A673 (cell line): ENCODE measurements at regions not wholly inside any gene's neighbourhood (a gene's known extent, or its start where the extent isn't known, plus 50 kb on each side); places are given as distances from the start of the nearest gene placed in this dataset.

Experiments
- EZH2 ChIP-seq: fragments of 200-600 bp; sonication (generic); IDR thresholded peaks from 2 replicates; pipeline ENCODE4 v1.6.1; 2017; ENCODE audit warnings: borderline replicate concordance, low read depth, mild to moderate bottlenecking, mixed read lengths, antibody characterized with exemption, low read length; ENCODE audit not compliant: poor library complexity, severe bottlenecking
- TF ChIP-seq, protein P1 (sequence below): fragments of 300-800, 200-600 bp; sonication (generic); conservative IDR thresholded peaks from 2 replicates; pipeline ENCODE4 v1.5.1; 2017; ENCODE audit warnings: low read depth, mild to moderate bottlenecking, antibody characterized with exemption, low read length, moderate library complexity, mixed read lengths

DNA sequence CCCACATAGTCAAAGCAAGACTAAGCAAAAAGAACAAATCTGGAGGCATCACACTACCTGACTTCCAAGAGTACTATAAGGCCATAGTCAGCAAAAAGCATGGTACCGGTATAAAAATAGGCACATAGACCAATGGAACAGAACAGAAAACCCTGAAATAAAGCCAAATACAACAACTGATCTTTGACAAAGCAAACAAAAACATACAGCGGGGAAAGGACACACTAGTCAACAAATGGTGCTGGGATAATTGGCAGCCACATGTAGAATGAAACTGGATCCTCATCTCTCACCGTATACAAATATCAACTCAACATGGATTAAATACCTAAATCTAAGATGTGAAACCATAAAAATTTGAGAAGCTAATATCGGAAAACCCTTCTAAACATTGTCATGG, 819.3 kb upstream of the FRG1 start:
- TF ChIP-seq, protein P1, sequence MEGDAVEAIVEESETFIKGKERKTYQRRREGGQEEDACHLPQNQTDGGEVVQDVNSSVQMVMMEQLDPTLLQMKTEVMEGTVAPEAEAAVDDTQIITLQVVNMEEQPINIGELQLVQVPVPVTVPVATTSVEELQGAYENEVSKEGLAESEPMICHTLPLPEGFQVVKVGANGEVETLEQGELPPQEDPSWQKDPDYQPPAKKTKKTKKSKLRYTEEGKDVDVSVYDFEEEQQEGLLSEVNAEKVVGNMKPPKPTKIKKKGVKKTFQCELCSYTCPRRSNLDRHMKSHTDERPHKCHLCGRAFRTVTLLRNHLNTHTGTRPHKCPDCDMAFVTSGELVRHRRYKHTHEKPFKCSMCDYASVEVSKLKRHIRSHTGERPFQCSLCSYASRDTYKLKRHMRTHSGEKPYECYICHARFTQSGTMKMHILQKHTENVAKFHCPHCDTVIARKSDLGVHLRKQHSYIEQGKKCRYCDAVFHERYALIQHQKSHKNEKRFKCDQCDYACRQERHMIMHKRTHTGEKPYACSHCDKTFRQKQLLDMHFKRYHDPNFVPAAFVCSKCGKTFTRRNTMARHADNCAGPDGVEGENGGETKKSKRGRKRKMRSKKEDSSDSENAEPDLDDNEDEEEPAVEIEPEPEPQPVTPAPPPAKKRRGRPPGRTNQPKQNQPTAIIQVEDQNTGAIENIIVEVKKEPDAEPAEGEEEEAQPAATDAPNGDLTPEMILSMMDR = no peak
- TF ChIP-seq EZH2 = no peak
